G401 (cell line): ENCODE measurements at regions not wholly inside any gene's neighbourhood (a gene's known extent, or its start where the extent isn't known, plus 50 kb on each side); places are given as distances from the start of the nearest gene placed in this dataset.

ENCODE experiments used
- DNase-seq: peaks from one replicate; pipeline ENCODE4 v3.0.0-alpha.2; 2015; ENCODE audit warnings: low spot score
- in situ Hi-C: cut with HindIII; loops from 2 replicates; pipeline ENCODE4 v1.10.0; 2016; ENCODE audit warnings: low sequenced_read_pairs, mixed read lengths

DNA sequence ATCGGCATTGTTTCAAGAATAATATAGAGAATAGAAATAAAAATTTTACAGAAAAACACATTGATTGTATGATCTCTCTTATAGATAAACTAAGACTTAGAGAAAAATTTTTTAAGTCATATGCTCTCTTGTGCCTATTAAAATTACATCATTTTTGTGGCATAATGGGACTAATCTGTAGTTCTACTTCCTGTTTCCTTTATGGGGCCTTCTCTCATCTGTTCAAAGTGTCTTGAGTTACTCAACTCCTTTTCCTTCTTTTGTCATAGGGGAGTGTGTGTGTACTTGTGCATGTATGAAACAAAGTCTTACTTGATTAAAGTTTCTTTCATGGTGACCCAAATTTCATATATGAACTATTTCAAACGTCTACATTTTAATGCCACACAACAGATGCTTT, 1448.9 kb upstream of the TENM3 start:
- in situ Hi-C loops, result no loop called here
- DNase-seq, result no peak

DNA sequence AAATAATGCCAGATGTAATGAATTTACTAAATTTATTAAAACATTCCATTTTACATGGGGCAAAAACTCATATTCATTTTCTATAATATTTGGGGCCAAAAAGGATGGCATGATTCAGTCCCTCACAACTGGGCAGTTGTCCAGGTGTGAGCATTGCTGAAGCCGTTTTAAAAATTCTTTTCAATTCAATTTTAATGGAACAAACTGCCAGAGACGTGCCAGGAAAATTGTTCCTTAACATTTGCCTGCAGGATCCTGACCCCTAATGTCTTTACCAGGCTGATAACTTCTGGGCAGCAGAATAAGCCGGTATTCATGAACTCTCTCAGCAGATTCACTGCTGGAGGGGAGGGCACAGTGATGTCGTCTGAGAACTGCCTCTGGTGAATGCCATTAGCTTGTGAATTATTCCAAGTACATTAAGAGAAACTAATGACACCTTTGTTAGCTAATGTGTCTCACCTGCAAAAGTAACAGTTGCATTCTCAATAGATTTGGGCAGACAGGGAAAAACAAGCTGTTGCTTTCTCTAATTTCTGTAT, 1445.1 kb upstream of the TENM3 start:
- in situ Hi-C loops, result no loop called here
- no peak for DNase-seq

DNA sequence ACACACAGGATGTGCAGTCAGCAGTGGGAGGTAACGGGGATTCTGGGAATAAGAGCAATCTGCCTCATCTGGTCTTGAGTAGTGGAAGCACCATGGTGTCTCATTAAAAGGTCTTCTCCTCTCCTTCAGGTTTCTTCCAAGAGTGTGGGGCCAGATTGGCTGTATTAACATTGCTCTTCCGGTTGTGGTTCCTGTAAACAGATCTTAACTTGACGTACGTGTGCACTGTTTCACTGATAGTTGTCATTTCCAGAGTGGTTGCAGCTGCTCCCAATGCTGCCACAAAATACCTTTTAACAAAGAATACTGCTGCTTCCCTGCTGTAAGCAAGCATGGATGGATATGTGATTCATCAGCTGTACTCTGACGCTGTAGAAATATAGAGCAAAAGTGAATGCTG, 1443.4 kb upstream of the TENM3 start:
- in situ Hi-C loops, result no loop called here
- DNase-seq, result no peak

GRCh38 chr4:180805101-180805500, 1438.1 kb upstream of the TENM3 start:
- in situ Hi-C loops, result no loop called here

GRCh38 chr4:180808862-180809261, 1434.3 kb upstream of the TENM3 start:
- no peak for DNase-seq
- in situ Hi-C loops, result no loop called here

More at GRCh38 chr4:180805101-180805500, 1438.1 kb upstream of the TENM3 start:
- DNase-seq, result no peak

- DNase-seq, result no peak
- in situ Hi-C loops, result no loop called here
Measured at GRCh38 chr4:180809439-180809838, 1433.8 kb upstream of the TENM3 start.

GRCh38 chr4:180810581-180810980, 1432.6 kb upstream of the TENM3 start:
- in situ Hi-C loops, result no loop called here
- DNase-seq, result no peak

DNA sequence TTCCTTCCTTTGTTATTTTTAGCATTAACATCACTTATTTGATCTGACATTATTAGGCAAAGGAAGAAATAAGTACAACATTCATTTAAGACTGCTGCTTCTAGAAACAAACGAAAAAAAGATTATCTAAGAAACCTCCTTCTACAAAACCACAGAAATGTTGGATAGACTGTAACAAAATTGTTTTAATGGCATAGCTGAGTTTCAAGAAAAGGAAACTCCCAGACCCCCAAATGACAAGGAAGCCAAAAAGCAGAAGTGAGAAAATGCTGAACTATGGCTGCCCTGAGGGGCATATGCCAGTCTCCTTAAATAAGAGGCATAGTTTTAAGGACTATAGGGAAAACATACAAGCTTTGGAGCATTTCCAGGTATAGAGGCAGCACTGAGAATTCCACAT, 1431.6 kb upstream of the TENM3 start:
- in situ Hi-C loops, result no loop called here
- DNase-seq, result no peak

GRCh38 chr4:180812783-180813182, 1430.4 kb upstream of the TENM3 start:
- in situ Hi-C loops, result no loop called here
- no peak for DNase-seq

DNA sequence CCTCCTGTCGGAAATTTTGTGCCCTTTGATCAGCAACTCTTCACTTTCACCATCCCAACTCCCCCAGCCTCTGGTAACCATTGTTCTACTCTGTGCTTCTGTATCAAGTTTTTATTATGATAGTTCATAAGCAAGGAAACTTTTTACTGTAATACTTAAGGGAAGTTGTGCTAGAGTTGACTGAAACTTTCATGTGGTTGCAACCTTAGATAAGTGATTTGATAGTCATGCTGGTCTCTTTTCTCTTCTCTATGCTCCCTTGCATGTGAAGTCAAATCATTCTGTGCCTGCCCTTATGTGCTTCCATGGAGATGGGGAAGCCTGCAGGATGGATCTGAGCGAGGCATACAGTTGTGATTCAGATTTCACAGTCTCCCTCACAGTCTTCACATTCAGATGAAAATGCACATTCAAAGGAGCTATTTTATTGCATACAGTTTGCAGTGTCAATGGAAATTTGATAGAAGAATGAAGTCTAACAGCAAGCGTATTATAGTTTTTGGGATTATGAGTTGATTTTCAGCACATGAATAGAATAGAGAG, 1428.3 kb upstream of the TENM3 start:
- in situ Hi-C loops, result no loop called here
- no peak for DNase-seq

- no peak for DNase-seq
Measured at GRCh38 chr4:180817529-180817928, 1425.7 kb upstream of the TENM3 start.

GRCh38 chr4:180823108-180823507, 1420.1 kb upstream of the TENM3 start:
- no peak for DNase-seq
- in situ Hi-C loops, result no loop called here

More at GRCh38 chr4:180817529-180817928, 1425.7 kb upstream of the TENM3 start:
- in situ Hi-C loops, result no loop called here

DNA sequence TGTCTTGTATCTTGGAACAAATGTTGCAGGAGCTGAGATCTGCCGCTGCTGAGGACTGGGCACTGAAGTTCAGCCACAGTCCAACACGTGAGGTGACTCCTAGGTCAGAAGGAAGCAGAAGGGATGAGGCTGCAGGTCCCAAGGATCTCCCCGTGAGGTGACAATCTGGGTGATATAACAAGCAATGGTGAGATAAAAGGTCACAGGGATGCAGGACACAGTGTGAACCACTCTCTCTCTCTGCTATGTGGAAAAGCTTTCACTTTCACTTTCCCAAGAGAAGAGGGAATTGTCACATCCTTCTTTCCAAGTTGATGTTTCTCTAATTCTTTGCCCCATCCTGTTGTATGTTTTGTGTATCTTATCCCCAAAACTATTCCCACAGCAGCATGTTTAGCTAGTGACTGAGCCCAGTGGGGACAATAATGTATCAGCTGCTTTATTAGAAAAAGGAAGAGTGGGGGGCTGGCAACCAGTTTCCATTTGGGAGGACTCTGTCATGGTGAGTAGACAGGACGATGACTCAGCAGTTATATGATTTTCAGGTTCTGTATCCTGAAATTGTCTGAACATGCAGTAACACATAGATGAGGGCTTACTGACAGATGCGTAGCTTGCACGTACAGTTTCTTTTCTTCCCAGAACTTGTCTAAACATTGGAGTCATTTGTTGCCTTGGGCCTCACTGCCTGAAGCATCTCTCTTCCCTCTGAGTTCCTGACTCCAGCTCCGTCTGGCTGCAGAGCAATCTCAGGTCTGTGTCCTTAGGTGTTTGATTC, 1415.8 kb upstream of the TENM3 start:
- DNase-seq, result peak; percentile 52
- in situ Hi-C loops, result no loop called here

- in situ Hi-C loops, result no loop called here
- peak; percentile 77 for DNase-seq
Measured at GRCh38 chr4:180828455-180829018, 1414.7 kb upstream of the TENM3 start.

GRCh38 chr4:180832073-180832472, 1411.1 kb upstream of the TENM3 start:
- in situ Hi-C loops, result no loop called here
- no peak for DNase-seq

- in situ Hi-C loops, result no loop called here
- no peak for DNase-seq
Measured at GRCh38 chr4:180840142-180840541, 1403.1 kb upstream of the TENM3 start.

GRCh38 chr4:180850318-180850940, 1392.8 kb upstream of the TENM3 start:
- in situ Hi-C loops, result no loop called here

DNA sequence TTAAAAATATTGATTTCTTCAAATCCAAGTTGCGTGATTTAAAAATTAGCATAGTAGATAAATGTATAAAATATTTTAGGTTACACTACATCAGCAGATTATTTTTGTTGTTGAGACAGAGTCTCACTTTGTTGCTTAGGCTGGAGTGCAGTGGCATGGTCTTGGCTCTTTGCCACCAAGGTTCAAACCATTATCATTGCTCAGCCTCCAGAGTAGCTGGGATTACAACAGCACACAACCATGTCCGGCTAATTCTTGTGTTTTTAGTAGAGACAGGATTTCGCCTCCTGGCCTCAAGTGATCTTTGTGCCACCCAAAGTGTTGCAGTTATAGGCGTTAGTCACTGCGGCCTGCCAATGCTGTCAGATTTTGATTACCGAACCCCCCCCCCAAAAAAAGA, 1390.5 kb upstream of the TENM3 start:
- no peak for DNase-seq
- in situ Hi-C loops, result no loop called here

More at GRCh38 chr4:180850318-180850940, 1392.8 kb upstream of the TENM3 start:
- DNase-seq, result no peak

DNA sequence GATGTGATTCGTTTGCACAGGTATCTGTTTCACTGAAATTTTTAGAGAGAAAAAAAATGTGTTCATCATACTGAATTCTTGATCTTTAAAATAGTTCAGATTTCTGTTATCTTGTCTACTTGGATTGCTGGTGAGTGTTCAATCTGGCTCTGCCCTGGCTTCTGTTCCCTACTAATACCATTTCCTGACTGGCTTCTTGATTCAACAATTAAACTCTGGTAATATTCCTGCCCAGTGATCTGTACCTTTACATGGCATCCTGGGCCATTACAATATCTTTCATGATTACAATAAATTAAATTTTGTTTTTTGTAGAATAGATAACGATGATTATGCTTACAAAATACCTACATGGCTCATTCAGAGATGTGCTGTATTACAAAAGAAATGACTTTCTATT, 1388.0 kb upstream of the TENM3 start:
- DNase-seq, result no peak
- in situ Hi-C loops, result no loop called here

DNA sequence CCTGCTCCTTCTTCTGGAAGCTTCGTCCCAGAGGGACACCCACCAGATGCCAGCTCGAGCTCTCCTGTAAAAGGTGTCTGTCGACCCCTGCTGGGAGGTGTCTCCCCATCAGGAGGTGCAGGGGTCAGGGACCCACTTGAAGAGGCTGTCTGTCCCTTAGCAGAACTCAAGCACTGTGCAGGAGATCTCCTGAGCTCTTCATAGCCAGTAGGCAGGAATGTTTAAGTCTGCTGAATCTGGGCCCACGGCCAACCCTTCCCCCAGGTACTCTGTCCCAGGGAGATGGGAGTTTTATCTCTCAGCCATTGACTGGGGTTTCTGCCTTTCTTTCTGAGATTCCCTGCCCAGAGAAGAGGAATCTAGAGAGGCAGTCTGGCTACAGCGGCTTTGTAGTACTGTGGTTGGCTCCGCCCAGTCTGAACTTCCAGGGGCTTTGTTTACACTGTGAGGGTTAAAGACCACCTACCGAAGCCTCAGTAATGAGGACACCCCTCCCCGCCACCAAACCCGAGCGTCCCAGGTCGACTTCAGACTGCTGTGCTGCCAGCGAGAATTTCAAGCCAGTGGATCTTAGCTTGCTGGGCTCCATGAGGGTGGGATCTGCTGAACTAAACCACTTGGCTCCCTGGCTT, 1383.0 kb upstream of the TENM3 start:
- in situ Hi-C loops, result no loop called here

More for the DNA sequence above, 1383.0 kb upstream of the TENM3 start:
- DNase-seq, result no peak
